ENCODE measurements at regions not wholly inside any gene's neighbourhood (a gene's known extent, or its start where the extent isn't known, plus 50 kb on each side); places are given as distances from the start of the nearest gene placed in this dataset.

GRCh38 chr12:90479237-90479636 is 475.7 kb downstream of the CCER1 start:
- Histone ChIP-seq H3K9ac (ENCODE audit: low read depth, low read length) (no peak overlapping the region), H3K36me3 (ENCODE audit: insufficient read depth, low read length) (no peaks in the 10 kb centered on the region), H3K4me3 (ENCODE audit: low read depth in 1 of 2, low read length in 2 of 2) (no peak overlapping the region), H3K9me3 (ENCODE audit: insufficient read depth, low read length, severe bottlenecking) (no peaks in the 10 kb centered on the region), H3K4me1 (ENCODE audit: insufficient read depth, low read length) (no peaks in the 10 kb centered on the region), H2AFZ (ENCODE audit: low read depth, low read length) (no peak overlapping the region), H3K79me2 (ENCODE audit: insufficient read depth, low read length) (no peaks in the 10 kb centered on the region), H3K27me3 (ENCODE audit: insufficient read depth, low read length, poor library complexity) (no peaks in the 10 kb centered on the region), H4K20me1 (ENCODE audit: insufficient read depth, low read length) (no peaks in the 10 kb centered on the region), H3K4me2 (ENCODE audit: insufficient read depth, low read length) (no peak overlapping the region), H3K27ac (ENCODE audit: low read length) (no peak overlapping the region)
- DNase-seq (no peak), ATAC-seq (ENCODE audit: insufficient read depth, low read depth) (no peak)
- TF ChIP-seq CTCF (IDR thresholded peaks at IDR 0.05; ENCODE audit: borderline replicate concordance, extremely low read depth, low read length, poor library complexity, severe bottlenecking) (no peak), EZH2 (IDR thresholded peaks at IDR 0.05; ENCODE audit: borderline replicate concordance, low read depth, low read length, severe bottlenecking) (no peak)

DNA sequence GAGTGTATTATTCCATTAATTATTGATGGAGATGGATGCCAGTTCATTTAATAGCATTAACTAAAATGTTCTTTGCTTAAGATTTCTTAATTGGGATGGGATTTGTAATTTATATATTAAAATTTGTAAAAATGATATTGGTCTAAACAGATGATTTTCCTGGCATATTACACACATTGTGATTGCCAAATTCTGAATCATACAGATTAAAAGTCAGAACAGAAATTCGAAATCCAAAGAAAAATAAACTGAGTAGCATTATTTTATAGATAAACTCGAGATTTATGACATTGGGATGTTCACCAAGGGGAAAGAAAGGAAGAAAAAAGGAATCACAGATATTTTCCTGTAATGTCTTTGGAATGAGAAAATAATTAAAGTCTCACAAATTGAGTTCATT is 481.1 kb downstream of the CCER1 start:
- Histone ChIP-seq H3K4me1 (ENCODE audit: insufficient read depth, low read length) (no peaks in the 10 kb centered on the region), H3K27me3 (ENCODE audit: insufficient read depth, low read length, poor library complexity) (no peaks in the 10 kb centered on the region), H3K4me2 (ENCODE audit: insufficient read depth, low read length) (no peak overlapping the region), H2AFZ (ENCODE audit: low read depth, low read length) (no peak overlapping the region), H3K9ac (ENCODE audit: low read depth, low read length) (no peak overlapping the region), H3K27ac (ENCODE audit: low read length) (no peak overlapping the region), H3K4me3 (ENCODE audit: low read depth in 1 of 2, low read length in 2 of 2) (no peak overlapping the region), H3K9me3 (ENCODE audit: insufficient read depth, low read length, severe bottlenecking) (no peaks in the 10 kb centered on the region), H4K20me1 (ENCODE audit: insufficient read depth, low read length) (no peaks in the 10 kb centered on the region), H3K36me3 (ENCODE audit: insufficient read depth, low read length) (no peaks in the 10 kb centered on the region), H3K79me2 (ENCODE audit: insufficient read depth, low read length) (no peaks in the 10 kb centered on the region)
- TF ChIP-seq CTCF (IDR thresholded peaks at IDR 0.05; ENCODE audit: borderline replicate concordance, extremely low read depth, low read length, poor library complexity, severe bottlenecking) (no peak), EZH2 (IDR thresholded peaks at IDR 0.05; ENCODE audit: borderline replicate concordance, low read depth, low read length, severe bottlenecking) (no peak)
- ATAC-seq (ENCODE audit: insufficient read depth, low read depth) (no peak), DNase-seq (no peak)

DNA sequence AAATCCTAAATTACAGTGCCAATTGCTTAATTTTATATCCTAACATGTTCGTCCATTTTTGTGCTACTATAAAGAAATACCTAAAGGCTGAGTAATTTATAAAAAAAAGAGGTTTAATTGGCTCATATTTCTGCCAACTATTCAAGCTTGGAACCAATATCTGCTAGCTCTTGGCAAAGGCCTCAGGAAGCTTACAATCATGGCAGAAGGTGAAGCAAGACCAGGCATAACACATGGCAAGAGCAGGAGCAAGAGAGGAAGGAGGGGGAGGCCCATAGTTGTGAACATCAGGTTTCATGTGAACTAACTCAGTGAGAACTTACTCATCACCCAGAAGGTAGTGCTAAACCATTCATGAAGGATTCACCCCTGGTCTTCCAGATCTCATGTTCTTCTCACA is 494.3 kb downstream of the CCER1 start:
- no peaks in the 10 kb centered on the region for H3K4me1 ChIP-seq (ENCODE audit: insufficient read depth, low read length)
- no peak overlapping the region for H2AFZ ChIP-seq (ENCODE audit: low read depth, low read length)
- TF ChIP-seq EZH2 (IDR thresholded peaks at IDR 0.05; ENCODE audit: borderline replicate concordance, low read depth, low read length, severe bottlenecking), result no peak
- no peak for TF ChIP-seq CTCF (IDR thresholded peaks at IDR 0.05; ENCODE audit: borderline replicate concordance, extremely low read depth, low read length, poor library complexity, severe bottlenecking)
- no peaks in the 10 kb centered on the region for H4K20me1 ChIP-seq (ENCODE audit: insufficient read depth, low read length)
- no peaks in the 10 kb centered on the region for H3K36me3 ChIP-seq (ENCODE audit: insufficient read depth, low read length)
- no peak overlapping the region for H3K27ac ChIP-seq (ENCODE audit: low read length)
- DNase-seq (no peak), ATAC-seq (ENCODE audit: insufficient read depth, low read depth) (no peak)
- H3K27me3 ChIP-seq (ENCODE audit: insufficient read depth, low read length, poor library complexity), result no peaks in the 10 kb centered on the region
- no peaks in the 10 kb centered on the region for H3K9me3 ChIP-seq (ENCODE audit: insufficient read depth, low read length, severe bottlenecking)
- no peak overlapping the region for H3K4me3 ChIP-seq (ENCODE audit: low read depth in 1 of 2, low read length in 2 of 2)
- no peak overlapping the region for H3K4me2 ChIP-seq (ENCODE audit: insufficient read depth, low read length)
- no peaks in the 10 kb centered on the region for H3K79me2 ChIP-seq (ENCODE audit: insufficient read depth, low read length)
- no peak overlapping the region for H3K9ac ChIP-seq (ENCODE audit: low read depth, low read length)

DNA sequence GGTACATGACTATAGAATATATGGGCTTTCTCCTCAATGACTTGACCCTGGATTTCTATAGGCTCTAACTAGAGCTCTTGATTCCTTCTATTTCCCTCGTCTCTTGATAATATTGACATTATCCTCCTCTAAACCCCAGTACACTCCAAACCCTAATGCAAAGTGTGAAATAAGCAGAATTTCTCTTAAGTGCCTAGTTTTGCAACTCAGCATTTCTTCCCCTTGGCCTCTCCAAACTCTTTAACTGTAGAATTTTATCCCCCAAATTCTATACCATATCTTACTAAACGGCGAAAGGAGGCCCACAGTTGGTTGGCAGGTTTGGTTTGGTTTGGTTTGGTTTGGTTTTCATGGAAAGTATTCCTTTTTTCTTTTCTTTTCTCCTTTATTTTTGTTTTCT is 498.7 kb downstream of the CCER1 start:
- H3K27me3 ChIP-seq (ENCODE audit: insufficient read depth, low read length, poor library complexity), result no peaks in the 10 kb centered on the region
- no peak overlapping the region for H3K9ac ChIP-seq (ENCODE audit: low read depth, low read length)
- H3K4me1 ChIP-seq (ENCODE audit: insufficient read depth, low read length), result no peaks in the 10 kb centered on the region
- no peak overlapping the region for H3K4me3 ChIP-seq (ENCODE audit: low read depth in 1 of 2, low read length in 2 of 2)
- no peaks in the 10 kb centered on the region for H3K36me3 ChIP-seq (ENCODE audit: insufficient read depth, low read length)
- H3K9me3 ChIP-seq (ENCODE audit: insufficient read depth, low read length, severe bottlenecking), result no peaks in the 10 kb centered on the region
- no peak for DNase-seq
- no peak overlapping the region for H3K4me2 ChIP-seq (ENCODE audit: insufficient read depth, low read length)
- TF ChIP-seq EZH2 (IDR thresholded peaks at IDR 0.05; ENCODE audit: borderline replicate concordance, low read depth, low read length, severe bottlenecking) (no peak), CTCF (IDR thresholded peaks at IDR 0.05; ENCODE audit: borderline replicate concordance, extremely low read depth, low read length, poor library complexity, severe bottlenecking) (no peak)
- no peaks in the 10 kb centered on the region for H3K79me2 ChIP-seq (ENCODE audit: insufficient read depth, low read length)
- ATAC-seq (ENCODE audit: insufficient read depth, low read depth), result no peak
- no peak overlapping the region for H2AFZ ChIP-seq (ENCODE audit: low read depth, low read length)
- H3K27ac ChIP-seq (ENCODE audit: low read length), result no peak overlapping the region
- H4K20me1 ChIP-seq (ENCODE audit: insufficient read depth, low read length), result no peaks in the 10 kb centered on the region
